Endodermal cell (in vitro differentiated cells): ENCODE measurements at regions not wholly inside any gene's neighbourhood (a gene's known extent, or its start where the extent isn't known, plus 50 kb on each side); places are given as distances from the start of the nearest gene placed in this dataset.

ENCODE experiments used
- DNase-seq: peaks from one replicate; pipeline ENCODE4 v3.0.0-alpha.2; 2017
- H3K27ac ChIP-seq: 2 replicates; pipeline ENCODE4 v1.5.1; 2013; ENCODE audit warnings: mild to moderate bottlenecking, low read depth, low read length, moderate library complexity
- H3K27me3 ChIP-seq: 2 replicates; pipeline ENCODE4 v1.6.1; 2013; ENCODE audit warnings: mild to moderate bottlenecking, low read length, moderate library complexity; ENCODE audit not compliant: insufficient read depth, control insufficient read depth, poor library complexity, severe bottlenecking
- H3K36me3 ChIP-seq: 2 replicates; pipeline ENCODE4 v1.7.0; 2013; ENCODE audit warnings: mild to moderate bottlenecking, low read length, moderate library complexity; ENCODE audit not compliant: control insufficient read depth, insufficient read depth
- H3K4me1 ChIP-seq: one replicate; pipeline ENCODE4 v1.7.0; 2013; ENCODE audit warnings: low read length; ENCODE audit not compliant: control insufficient read depth, insufficient read depth
- H3K4me3 ChIP-seq: 2 replicates; pipeline ENCODE4 v1.5.1; 2013; ENCODE audit warnings: mild to moderate bottlenecking, low read length, moderate library complexity
- H3K9ac ChIP-seq: 2 replicates; pipeline ENCODE4 v1.6.1; 2013; ENCODE audit warnings: mild to moderate bottlenecking, low read length, moderate library complexity; ENCODE audit not compliant: poor library complexity, severe bottlenecking; ENCODE audit errors: extremely low read depth
- H3K9me3 ChIP-seq: 2 replicates; pipeline ENCODE4 v1.6.1; 2013; ENCODE audit warnings: mild to moderate bottlenecking, low read length, moderate library complexity; ENCODE audit not compliant: control insufficient read depth
- H3K27ac Mint-ChIP-seq: 2 replicates; pipeline ENCODE4 v1.8.0; 2020; ENCODE audit warnings: mixed read lengths
- H3K27me3 Mint-ChIP-seq: 2 replicates; pipeline ENCODE4 v1.8.0; 2021; ENCODE audit warnings: mild to moderate bottlenecking, mixed read lengths; ENCODE audit not compliant: insufficient read depth
- H3K36me3 Mint-ChIP-seq: 2 replicates; pipeline ENCODE4 v1.8.0; 2020; ENCODE audit warnings: low read depth, mixed read lengths
- H3K4me1 Mint-ChIP-seq: 2 replicates; pipeline ENCODE4 v1.8.0; 2020; ENCODE audit warnings: mixed read lengths
- H3K4me3 Mint-ChIP-seq: 2 replicates; pipeline ENCODE4 v1.8.0; 2020; ENCODE audit warnings: mild to moderate bottlenecking, moderate library complexity, mixed read lengths
- H3K9me3 Mint-ChIP-seq: 2 replicates; pipeline ENCODE4 v1.8.0; 2020; ENCODE audit warnings: mild to moderate bottlenecking, mixed read lengths
- WGBS, 2 experiments: methylation state at CpG; one replicate each; pipeline versions ENCODE4 v1.1.5 to v1.1.7; 2013; ENCODE audit warnings: missing lambda C conversion rate in 2 of 2, mixed read lengths in 1 of 2; ENCODE audit not compliant: insufficient coverage in 1 of 2, insufficient read length in 1 of 2; 5-methylcytosine and 5-hydroxymethylcytosine counted together
- TF ChIP-seq, protein P1 (sequence below): fragments of 200-600 bp; sonication (generic); conservative IDR thresholded peaks from 2 replicates; pipeline ENCODE4 v1.5.0; 2021; ENCODE audit warnings: antibody characterized with exemption, mild to moderate bottlenecking

DNA sequence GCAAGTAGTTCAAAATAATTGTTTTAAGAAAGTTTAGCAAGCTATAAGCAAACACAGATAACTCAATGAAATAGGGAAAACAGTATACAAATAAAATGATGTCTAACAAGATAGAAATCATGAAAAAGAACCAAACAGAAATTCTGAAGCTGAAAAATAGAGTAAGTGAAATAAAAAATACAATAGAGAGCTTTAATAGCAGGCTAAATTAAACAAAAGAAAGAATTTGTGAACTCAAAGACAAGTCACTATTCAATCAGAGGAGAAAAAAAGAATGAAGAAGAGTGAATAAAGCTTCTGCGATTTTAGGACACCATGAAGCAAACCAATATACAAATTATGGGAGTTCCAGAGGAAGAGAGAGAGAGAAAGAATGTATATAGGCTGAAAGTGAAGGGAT lies 576.8 kb downstream of the STK39 start:
- Mint-ChIP-seq H3K4me1 (no peaks in the 10 kb centered on the region), H3K4me3 (no peak overlapping the region), H3K27me3 (no peaks in the 10 kb centered on the region), H3K27ac (no peak overlapping the region), H3K36me3 (peaks cover 4% of the 10 kb centered on the region), H3K9me3 (peaks cover 38% of the 10 kb centered on the region)
- TF ChIP-seq, protein P1, sequence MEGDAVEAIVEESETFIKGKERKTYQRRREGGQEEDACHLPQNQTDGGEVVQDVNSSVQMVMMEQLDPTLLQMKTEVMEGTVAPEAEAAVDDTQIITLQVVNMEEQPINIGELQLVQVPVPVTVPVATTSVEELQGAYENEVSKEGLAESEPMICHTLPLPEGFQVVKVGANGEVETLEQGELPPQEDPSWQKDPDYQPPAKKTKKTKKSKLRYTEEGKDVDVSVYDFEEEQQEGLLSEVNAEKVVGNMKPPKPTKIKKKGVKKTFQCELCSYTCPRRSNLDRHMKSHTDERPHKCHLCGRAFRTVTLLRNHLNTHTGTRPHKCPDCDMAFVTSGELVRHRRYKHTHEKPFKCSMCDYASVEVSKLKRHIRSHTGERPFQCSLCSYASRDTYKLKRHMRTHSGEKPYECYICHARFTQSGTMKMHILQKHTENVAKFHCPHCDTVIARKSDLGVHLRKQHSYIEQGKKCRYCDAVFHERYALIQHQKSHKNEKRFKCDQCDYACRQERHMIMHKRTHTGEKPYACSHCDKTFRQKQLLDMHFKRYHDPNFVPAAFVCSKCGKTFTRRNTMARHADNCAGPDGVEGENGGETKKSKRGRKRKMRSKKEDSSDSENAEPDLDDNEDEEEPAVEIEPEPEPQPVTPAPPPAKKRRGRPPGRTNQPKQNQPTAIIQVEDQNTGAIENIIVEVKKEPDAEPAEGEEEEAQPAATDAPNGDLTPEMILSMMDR, result no peak
- H3K4me1 ChIP-seq, result no peaks in the 10 kb centered on the region
- H3K27ac ChIP-seq, result no peak overlapping the region
- H3K4me3 ChIP-seq, result no peak overlapping the region
- no peak overlapping the region for H3K9ac ChIP-seq
- H3K36me3 ChIP-seq, result no peaks in the 10 kb centered on the region
- H3K9me3 ChIP-seq, result peaks cover 28% of the 10 kb centered on the region
- no peaks in the 10 kb centered on the region for H3K27me3 ChIP-seq
- DNase-seq, result no peak
- no CpG with 5 or more reads among the region's 1 CpG for WGBS, 2 experiments

DNA sequence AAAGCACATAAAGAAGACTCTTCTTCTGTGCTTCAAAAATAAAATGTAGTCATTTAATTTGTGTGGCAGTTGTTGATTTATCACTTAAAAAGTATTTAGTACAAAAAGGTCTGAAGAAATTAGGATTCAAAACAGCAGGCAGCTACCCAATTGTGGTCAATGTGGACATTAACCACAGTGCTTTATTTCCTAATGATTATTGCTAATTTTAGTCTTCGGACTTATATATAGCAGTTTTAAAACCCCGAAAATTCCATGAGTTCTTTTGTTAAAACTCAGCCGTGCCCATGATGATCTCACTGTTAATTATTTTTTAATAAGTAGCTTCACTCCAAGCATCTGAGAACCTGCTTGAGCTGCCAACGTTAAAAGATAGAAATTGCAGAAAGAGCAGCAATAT lies 594.3 kb downstream of the STK39 start:
- TF ChIP-seq, protein P1, result no peak
- Mint-ChIP-seq H3K27me3 (no peaks in the 10 kb centered on the region), H3K9me3 (no peaks in the 10 kb centered on the region), H3K36me3 (no peaks in the 10 kb centered on the region), H3K27ac (no peak overlapping the region), H3K4me3 (no peak overlapping the region), H3K4me1 (peaks cover 4% of the 10 kb centered on the region)
- Histone ChIP-seq H3K27ac (no peak overlapping the region), H3K9ac (no peak overlapping the region), H3K27me3 (no peaks in the 10 kb centered on the region), H3K36me3 (no peaks in the 10 kb centered on the region), H3K9me3 (no peaks in the 10 kb centered on the region), H3K4me1 (no peaks in the 10 kb centered on the region), H3K4me3 (no peak overlapping the region)
- no peak for DNase-seq
- 91 to 97% methylated on average over 4 of the region's 4 CpGs for WGBS, 2 experiments

DNA sequence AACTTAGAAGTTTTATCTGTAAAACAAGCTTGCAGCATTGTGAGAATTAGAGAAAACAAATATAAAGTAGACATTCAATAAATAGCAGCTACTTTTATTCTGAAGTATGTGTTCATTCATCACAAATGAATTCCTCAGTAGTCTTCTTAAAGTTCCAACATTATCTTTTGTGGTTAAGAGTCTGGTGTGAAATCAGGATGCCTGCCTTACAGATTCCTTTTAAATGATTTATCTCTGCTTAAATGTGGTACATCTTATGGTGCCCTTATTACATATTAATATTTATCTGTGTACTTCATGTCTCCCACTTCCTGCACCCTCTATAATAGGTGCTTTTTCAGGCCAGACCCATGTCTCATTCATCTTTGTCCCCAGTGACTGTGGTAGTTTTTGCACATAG lies 595.0 kb downstream of the STK39 start:
- Mint-ChIP-seq H3K4me1 (peaks cover 4% of the 10 kb centered on the region), H3K27me3 (no peaks in the 10 kb centered on the region), H3K4me3 (no peak overlapping the region), H3K9me3 (no peaks in the 10 kb centered on the region), H3K27ac (no peak overlapping the region), H3K36me3 (no peaks in the 10 kb centered on the region)
- no peak for DNase-seq
- H3K4me1 ChIP-seq, result no peaks in the 10 kb centered on the region
- no peaks in the 10 kb centered on the region for H3K9me3 ChIP-seq
- TF ChIP-seq, protein P1, result no peak
- no peaks in the 10 kb centered on the region for H3K36me3 ChIP-seq
- H3K27me3 ChIP-seq, result no peaks in the 10 kb centered on the region
- no peak overlapping the region for H3K9ac ChIP-seq
- H3K27ac ChIP-seq, result no peak overlapping the region
- H3K4me3 ChIP-seq, result no peak overlapping the region
